Calu3 (cell line): ENCODE measurements at regions not wholly inside any gene's neighbourhood (a gene's known extent, or its start where the extent isn't known, plus 50 kb on each side); places are given as distances from the start of the nearest gene placed in this dataset.
"Not testable (repeated sequence)": the region's sequence is repeated elsewhere in the genome, so short reads cannot be mapped to it uniquely, and the experiment has no call there.

ENCODE experiments used
- BruUV-seq: library from RNA; stranded (reverse); fragments of 400-500 nt; replicated peaks from 2 replicates; lab custom pipeline; 2021; lab: Mats Ljungman, UMichigan
- CTCF ChIA-PET: fragments of 300-600 bp; sonication (Branson Sonifier 250); formaldehyde crosslinking; loops from one replicate; lab custom pipeline; 2022; ENCODE audit warnings: antibody characterized with exemption; lab: Charles Lee
- DNase-seq: peaks from one replicate; pipeline ENCODE4 v3.0.0; 2022
- H3K27ac Mint-ChIP-seq: one replicate; pipeline ENCODE4 v1.8.0; 2022; ENCODE audit warnings: mixed read lengths; ENCODE audit not compliant: unreplicated experiment
- H3K27me3 Mint-ChIP-seq: one replicate; pipeline ENCODE4 v1.8.0; 2022; ENCODE audit warnings: mixed read lengths; ENCODE audit not compliant: unreplicated experiment
- H3K36me3 Mint-ChIP-seq: one replicate; pipeline ENCODE4 v1.8.0; 2022; ENCODE audit warnings: mild to moderate bottlenecking, moderate library complexity, mixed read lengths; ENCODE audit not compliant: insufficient read depth, unreplicated experiment
- H3K4me1 Mint-ChIP-seq: one replicate; pipeline ENCODE4 v1.8.0; 2022; ENCODE audit warnings: mild to moderate bottlenecking, low read depth, mixed read lengths; ENCODE audit not compliant: unreplicated experiment
- H3K4me3 Mint-ChIP-seq: one replicate; pipeline ENCODE4 v1.8.0; 2022; ENCODE audit warnings: mild to moderate bottlenecking, low read depth, moderate library complexity, mixed read lengths; ENCODE audit not compliant: unreplicated experiment
- H3K9me3 Mint-ChIP-seq: one replicate; pipeline ENCODE4 v1.8.0; 2022; ENCODE audit warnings: low read depth, mixed read lengths; ENCODE audit not compliant: unreplicated experiment
- intact Hi-C: fragments of 100-400 bp; cut with micrococcal nuclease; formaldehyde crosslinking; loops from one replicate; pipeline ENCODE4 v1.10.0; 2022; ENCODE audit not compliant: unreplicated experiment
- TF ChIP-seq, protein P1 (sequence below): fragments of 200-600 bp; IDR thresholded peaks from one replicate; pipeline ENCODE4 v1.8.0; 2022; ENCODE audit warnings: antibody characterized with exemption; ENCODE audit not compliant: unreplicated experiment

DNA sequence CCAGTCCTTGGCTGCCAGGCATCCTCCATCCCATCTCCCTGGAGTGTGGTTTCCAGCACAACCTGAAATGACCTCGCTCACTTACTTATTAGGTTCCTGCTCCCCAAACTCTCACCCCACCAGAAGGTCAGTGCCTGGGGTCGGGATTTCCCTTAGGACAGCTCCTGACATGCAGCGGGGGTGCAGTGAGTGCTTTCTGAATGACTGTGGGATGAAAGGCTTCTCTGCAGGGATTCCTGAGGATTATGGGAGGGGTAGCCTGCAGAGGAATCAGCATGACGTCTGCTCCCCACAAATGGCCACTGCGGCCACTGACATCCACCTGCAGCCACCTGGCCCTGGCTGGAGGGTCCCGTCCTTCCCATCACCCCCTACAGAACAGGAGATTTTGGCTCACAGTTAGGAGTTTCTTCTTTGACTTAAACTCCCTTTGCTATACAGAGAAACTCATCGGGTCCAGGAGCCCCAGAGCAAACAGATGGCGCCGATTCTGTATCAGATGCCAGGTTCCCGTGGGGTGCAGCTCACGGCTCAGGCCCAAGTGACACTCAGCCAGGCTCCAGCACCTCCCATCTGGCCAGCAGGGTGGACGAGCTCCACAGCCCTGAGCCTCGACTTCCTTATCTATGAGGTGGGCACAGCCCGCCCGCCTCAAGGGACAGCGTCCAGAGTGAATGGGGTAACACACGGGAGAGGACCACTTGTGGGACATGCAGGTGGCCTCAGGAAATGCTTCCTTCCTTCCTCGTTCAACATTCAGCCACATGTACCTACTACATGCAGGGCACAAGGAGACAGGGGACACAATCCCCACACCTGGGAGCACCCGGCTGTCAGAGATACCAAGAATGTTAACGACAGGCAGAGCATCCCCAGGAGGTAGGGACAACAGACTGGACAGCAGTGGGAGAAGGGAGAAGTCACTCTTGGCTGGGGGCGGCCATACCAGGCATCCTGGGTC lies 69.8 kb downstream of the RMI2 start:
- intact Hi-C loops = no loop called here
- Mint-ChIP-seq H3K36me3 (no peaks in the 10 kb centered on the region), H3K4me3 (no peak overlapping the region), H3K27ac (no peak overlapping the region), H3K27me3 (no peaks in the 10 kb centered on the region), H3K9me3 (no peaks in the 10 kb centered on the region), H3K4me1 (no peaks in the 10 kb centered on the region)
- no TSS peak for BruUV-seq
- CTCF ChIA-PET = no interaction called here
- DNase-seq = no peak
- TF ChIP-seq, protein P1, sequence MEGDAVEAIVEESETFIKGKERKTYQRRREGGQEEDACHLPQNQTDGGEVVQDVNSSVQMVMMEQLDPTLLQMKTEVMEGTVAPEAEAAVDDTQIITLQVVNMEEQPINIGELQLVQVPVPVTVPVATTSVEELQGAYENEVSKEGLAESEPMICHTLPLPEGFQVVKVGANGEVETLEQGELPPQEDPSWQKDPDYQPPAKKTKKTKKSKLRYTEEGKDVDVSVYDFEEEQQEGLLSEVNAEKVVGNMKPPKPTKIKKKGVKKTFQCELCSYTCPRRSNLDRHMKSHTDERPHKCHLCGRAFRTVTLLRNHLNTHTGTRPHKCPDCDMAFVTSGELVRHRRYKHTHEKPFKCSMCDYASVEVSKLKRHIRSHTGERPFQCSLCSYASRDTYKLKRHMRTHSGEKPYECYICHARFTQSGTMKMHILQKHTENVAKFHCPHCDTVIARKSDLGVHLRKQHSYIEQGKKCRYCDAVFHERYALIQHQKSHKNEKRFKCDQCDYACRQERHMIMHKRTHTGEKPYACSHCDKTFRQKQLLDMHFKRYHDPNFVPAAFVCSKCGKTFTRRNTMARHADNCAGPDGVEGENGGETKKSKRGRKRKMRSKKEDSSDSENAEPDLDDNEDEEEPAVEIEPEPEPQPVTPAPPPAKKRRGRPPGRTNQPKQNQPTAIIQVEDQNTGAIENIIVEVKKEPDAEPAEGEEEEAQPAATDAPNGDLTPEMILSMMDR = no peak

DNA sequence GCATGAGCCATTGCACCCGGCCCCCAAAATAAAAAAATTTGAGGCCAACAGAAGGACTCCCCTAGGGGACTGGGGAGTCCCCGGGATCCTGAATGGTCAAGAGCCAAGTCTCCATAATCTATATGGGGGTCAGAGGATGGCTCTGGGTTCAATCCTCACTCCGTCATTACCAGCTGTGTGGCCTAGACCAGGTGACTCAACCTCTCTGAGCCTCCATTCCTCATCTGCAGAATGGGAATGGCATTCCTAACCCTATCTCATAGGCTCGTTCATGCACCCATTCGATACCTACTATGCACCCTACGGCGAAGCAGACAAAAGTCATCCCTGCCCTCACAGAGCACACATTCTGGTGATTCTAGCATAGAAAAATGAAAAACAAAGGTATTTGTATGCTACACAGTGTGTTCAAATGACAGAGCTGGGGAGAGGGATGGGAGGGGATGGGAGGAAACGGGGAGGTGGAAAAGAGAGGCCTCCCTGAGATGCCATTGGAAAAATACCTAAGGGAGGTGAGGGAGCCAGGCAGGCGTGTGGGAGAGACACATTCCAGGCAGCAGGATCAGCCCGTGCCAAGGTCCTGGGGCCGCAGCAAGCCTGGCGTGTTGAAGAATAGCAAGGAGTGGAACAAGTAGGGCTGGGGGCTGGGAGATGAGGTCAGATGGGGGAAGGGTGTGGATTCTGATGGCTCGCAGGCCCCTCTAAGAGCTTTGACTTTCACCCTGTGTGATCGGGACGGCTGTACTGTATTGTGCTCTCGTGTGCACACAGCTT lies 71.2 kb downstream of the RMI2 start:
- no TSS peak for BruUV-seq
- TF ChIP-seq, protein P1 = no peak
- Mint-ChIP-seq H3K4me1 (no peaks in the 10 kb centered on the region), H3K9me3 (no peaks in the 10 kb centered on the region), H3K4me3 (no peak overlapping the region), H3K27ac (no peak overlapping the region), H3K27me3 (no peaks in the 10 kb centered on the region), H3K36me3 (no peaks in the 10 kb centered on the region)
- CTCF ChIA-PET = interaction anchor here (1.2 kb wide), 1 partner anchor 9 kb away, joined by 3 read pairs; no protein-coding TSS in a partner anchor
- intact Hi-C loops = no loop called here
- DNase-seq = no peak

DNA sequence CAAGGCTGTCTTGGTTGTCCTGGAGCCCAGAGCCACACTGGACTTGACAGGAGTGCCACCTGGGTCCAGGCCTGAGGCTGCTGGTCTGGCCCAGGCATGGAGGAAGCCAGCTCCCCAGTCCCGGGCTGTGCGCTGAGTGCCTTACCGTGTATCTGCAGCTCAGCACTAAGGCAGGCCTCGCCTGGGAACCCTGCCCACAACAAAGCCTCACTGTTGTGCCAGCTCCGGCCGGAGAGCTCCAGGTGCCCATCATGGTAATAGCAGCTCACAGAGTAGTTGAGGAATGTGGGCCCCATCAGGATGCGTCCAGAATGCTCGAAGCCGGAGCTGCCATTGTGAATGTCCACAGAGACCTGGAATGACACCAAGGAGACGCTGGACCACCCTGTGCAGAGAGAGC lies 72.2 kb downstream of the RMI2 start:
- no peak overlapping the region for H3K27ac Mint-ChIP-seq
- H3K4me1 Mint-ChIP-seq = no peaks in the 10 kb centered on the region
- H3K4me3 Mint-ChIP-seq = no peak overlapping the region
- no peaks in the 10 kb centered on the region for H3K36me3 Mint-ChIP-seq
- no peaks in the 10 kb centered on the region for H3K9me3 Mint-ChIP-seq
- no TSS peak for BruUV-seq
- CTCF ChIA-PET = interaction anchor here (0.7 kb wide), 1 partner anchor 85 kb away, joined by 6 read pairs; no protein-coding TSS in a partner anchor
- TF ChIP-seq, protein P1 = no peak
- DNase-seq = no peak
- no peaks in the 10 kb centered on the region for H3K27me3 Mint-ChIP-seq
- intact Hi-C loops = no loop called here

DNA sequence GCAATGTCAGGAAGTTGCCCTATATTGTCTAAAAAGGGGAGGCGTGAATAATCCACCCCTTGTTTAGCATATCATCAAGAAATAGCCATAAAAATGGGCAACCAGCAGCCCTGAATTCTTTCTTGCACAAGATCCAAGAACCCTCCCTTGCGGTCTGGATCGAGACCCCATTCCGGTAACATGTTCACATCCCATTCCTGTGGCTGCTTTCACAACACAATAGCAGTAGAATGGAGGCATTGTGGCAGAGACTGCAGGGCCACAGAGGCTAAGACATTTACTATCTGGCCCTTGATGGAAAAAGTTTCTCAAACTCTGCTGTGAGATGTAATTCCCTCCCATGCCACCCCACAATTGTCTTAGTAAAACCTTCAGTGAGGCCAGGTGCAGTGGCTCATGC lies 73.2 kb downstream of the RMI2 start:
- no peaks in the 10 kb centered on the region for H3K9me3 Mint-ChIP-seq
- no peak overlapping the region for H3K27ac Mint-ChIP-seq
- H3K36me3 Mint-ChIP-seq = no peaks in the 10 kb centered on the region
- TF ChIP-seq, protein P1 = no peak
- no TSS peak for BruUV-seq
- no peaks in the 10 kb centered on the region for H3K4me1 Mint-ChIP-seq
- intact Hi-C loops = no loop called here
- DNase-seq = no peak
- no peaks in the 10 kb centered on the region for H3K27me3 Mint-ChIP-seq
- H3K4me3 Mint-ChIP-seq = no peak overlapping the region
- CTCF ChIA-PET = no interaction called here

DNA sequence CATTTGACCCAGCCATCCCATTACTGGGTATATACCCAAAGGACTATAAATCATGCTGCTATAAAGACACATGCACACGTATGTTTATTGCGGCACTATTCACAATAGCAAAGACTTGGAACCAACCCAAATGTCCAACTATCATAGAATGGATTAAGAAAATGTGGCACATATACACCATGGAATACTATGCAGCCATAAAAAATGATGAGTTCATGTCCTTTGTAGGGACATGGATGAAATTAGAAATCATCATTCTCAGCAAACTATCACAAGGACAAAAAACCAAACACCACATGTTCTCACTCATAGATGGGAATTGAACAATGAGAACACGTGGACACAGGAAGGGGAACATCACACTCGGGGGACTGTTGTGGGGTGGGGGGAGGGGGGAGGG lies 74.8 kb downstream of the RMI2 start:
- H3K9me3 Mint-ChIP-seq, H3K27ac Mint-ChIP-seq, intact Hi-C loops, H3K36me3 Mint-ChIP-seq, DNase-seq, BruUV-seq, H3K4me3 Mint-ChIP-seq, CTCF ChIA-PET, H3K4me1 Mint-ChIP-seq, H3K27me3 Mint-ChIP-seq: not testable (repeated sequence)
